Smooth muscle cell (in vitro differentiated cells): ENCODE measurements at regions not wholly inside any gene's neighbourhood (a gene's known extent, or its start where the extent isn't known, plus 50 kb on each side); places are given as distances from the start of the nearest gene placed in this dataset.

Experiments
- DNase-seq: peaks from one replicate; lab custom pipeline; 2025; ENCODE audit not compliant: unreplicated experiment; lab: John Stamatoyannopoulos, UW
- H2AFZ ChIP-seq: fragments of 200-600 bp; sonication (generic); 2 replicates; pipeline ENCODE4 v1.6.0; 2016; ENCODE audit warnings: antibody characterized with exemption, low read depth, mild to moderate bottlenecking
- H3F3A ChIP-seq: fragments of 200-600 bp; sonication (generic); 2 replicates; pipeline ENCODE4 v1.6.0; 2017; ENCODE audit warnings: antibody characterized with exemption, low read depth
- H3K27ac ChIP-seq: fragments of 200-600 bp; sonication (generic); 2 replicates; pipeline ENCODE4 v1.5.1; 2016; ENCODE audit warnings: low read depth, mild to moderate bottlenecking
- H3K27me3 ChIP-seq: fragments of 200-600 bp; sonication (generic); 2 replicates; pipeline ENCODE4 v1.6.1; 2016; ENCODE audit warnings: low read depth, mild to moderate bottlenecking
- H3K36me3 ChIP-seq: fragments of 200-600 bp; sonication (generic); 2 replicates; pipeline ENCODE4 v1.5.1; 2016; ENCODE audit warnings: low read depth
- H3K4me1 ChIP-seq: fragments of 200-600 bp; sonication (generic); 2 replicates; pipeline ENCODE4 v1.5.1; 2016; ENCODE audit warnings: low read depth
- H3K4me2 ChIP-seq: fragments of 200-600 bp; sonication (generic); 2 replicates; pipeline ENCODE4 v1.6.0; 2016; ENCODE audit warnings: mild to moderate bottlenecking
- H3K4me3 ChIP-seq: fragments of 200-600 bp; sonication (generic); 2 replicates; pipeline ENCODE4 v1.5.1; 2016; ENCODE audit warnings: mild to moderate bottlenecking
- H3K79me2 ChIP-seq: fragments of 200-600 bp; sonication (generic); 2 replicates; pipeline ENCODE4 v1.6.0; 2016; ENCODE audit warnings: low read depth, mild to moderate bottlenecking
- H3K9ac ChIP-seq: fragments of 200-600 bp; sonication (generic); 2 replicates; pipeline ENCODE4 v1.6.0; 2016; ENCODE audit warnings: low read depth
- H3K9me3 ChIP-seq: fragments of 200-600 bp; sonication (generic); replicated peaks from 2 replicates; pipeline ENCODE4 v1.5.1; 2016; ENCODE audit warnings: low read depth
- H4K20me1 ChIP-seq: fragments of 200-600 bp; sonication (generic); 2 replicates; pipeline ENCODE4 v1.6.0; 2016; ENCODE audit warnings: low read depth
- CTCF ChIP-seq: fragments of 200-600 bp; sonication (generic); IDR thresholded peaks from 2 replicates; pipeline ENCODE4 v1.5.1; 2017; ENCODE audit warnings: borderline replicate concordance, mild to moderate bottlenecking, antibody characterized with exemption; ENCODE audit not compliant: insufficient read depth, poor library complexity, severe bottlenecking
- WGBS: methylation state at CpG from one replicate; pipeline ENCODE4 v1.1.7; 2016; ENCODE audit warnings: low lambda C conversion rate; 5-methylcytosine and 5-hydroxymethylcytosine counted together

- Histone ChIP-seq H2AFZ (no peak overlapping the region), H3K4me1 (no peaks in the 10 kb centered on the region), H4K20me1 (peaks cover 55% of the 10 kb centered on the region), H3K4me2 (no peak overlapping the region), H3K9ac (no peak overlapping the region), H3K27me3 (no peaks in the 10 kb centered on the region), H3K79me2 (peaks cover 45% of the 10 kb centered on the region), H3K4me3 (no peak overlapping the region), H3K36me3 (no peaks in the 10 kb centered on the region), H3F3A (no peaks in the 10 kb centered on the region), H3K27ac (no peak overlapping the region), H3K9me3 (no peaks in the 10 kb centered on the region)
- WGBS, result 77% methylated on average over 12 of the region's 12 CpGs
- DNase-seq, result no peak
- TF ChIP-seq CTCF, result no peak
Measured at GRCh38 chr17:72439893-72440502, 319.2 kb downstream of the SOX9 start.

GRCh38 chr17:72440961-72441360 lies 320.1 kb downstream of the SOX9 start:
- Histone ChIP-seq H3K79me2 (peaks cover 48% of the 10 kb centered on the region), H2AFZ (no peak overlapping the region), H3K27ac (no peak overlapping the region), H3K9me3 (no peaks in the 10 kb centered on the region), H3K27me3 (no peaks in the 10 kb centered on the region), H3K4me2 (no peak overlapping the region), H3F3A (no peaks in the 10 kb centered on the region), H3K4me1 (no peaks in the 10 kb centered on the region), H3K9ac (no peak overlapping the region), H4K20me1 (peaks cover 52% of the 10 kb centered on the region), H3K36me3 (no peaks in the 10 kb centered on the region), H3K4me3 (no peak overlapping the region)
- 94% methylated on average over 6 of the region's 6 CpGs for WGBS
- no peak for DNase-seq
- TF ChIP-seq CTCF, result no peak

GRCh38 chr17:72441909-72442308 lies 321.1 kb downstream of the SOX9 start:
- H3K9ac ChIP-seq, result no peak overlapping the region
- H3K27me3 ChIP-seq, result no peaks in the 10 kb centered on the region
- H3K79me2 ChIP-seq, result peaks cover 45% of the 10 kb centered on the region

More at GRCh38 chr17:72441909-72442308, 321.1 kb downstream of the SOX9 start:
- WGBS, result 97% methylated on average over 4 of the region's 4 CpGs
- no peaks in the 10 kb centered on the region for H3K4me1 ChIP-seq
- H2AFZ ChIP-seq, result no peak overlapping the region
- no peaks in the 10 kb centered on the region for H3K9me3 ChIP-seq
- H3F3A ChIP-seq, result no peaks in the 10 kb centered on the region
- H3K4me2 ChIP-seq, result no peak overlapping the region
- peaks cover 50% of the 10 kb centered on the region for H4K20me1 ChIP-seq
- no peak for TF ChIP-seq CTCF
- no peak overlapping the region for H3K4me3 ChIP-seq
- no peaks in the 10 kb centered on the region for H3K36me3 ChIP-seq
- no peak overlapping the region for H3K27ac ChIP-seq
- no peak for DNase-seq
